RWPE2 (cell line): ENCODE measurements at regions not wholly inside any gene's neighbourhood (a gene's known extent, or its start where the extent isn't known, plus 50 kb on each side); places are given as distances from the start of the nearest gene placed in this dataset.

Experiments
- ATAC-seq: fragments of 200-7000 bp; cut with Tn5 transposase; 3 replicates; pipeline ENCODE4 v1.9.1; 2021; ENCODE audit warnings: low read depth
- DNase-seq: peaks from one replicate; pipeline ENCODE4 v3.0.0-alpha.2; 2020; ENCODE audit warnings: low spot score
- H3K27ac ChIP-seq: fragments of 450-650 bp; 2 replicates; pipeline ENCODE4 v1.5.1; 2017; ENCODE audit warnings: mild to moderate bottlenecking; ENCODE audit not compliant: poor library complexity, severe bottlenecking
- H3K27me3 ChIP-seq: fragments of 250-450 bp; sonication (Bioruptor Pico); 2 replicates; pipeline ENCODE4 v1.5.1; 2021; ENCODE audit warnings: mild to moderate bottlenecking, moderate library complexity; ENCODE audit not compliant: insufficient read depth, poor library complexity, severe bottlenecking
- H3K36me3 ChIP-seq: fragments of 250-450 bp; sonication (Bioruptor Pico); 2 replicates; pipeline ENCODE4 v1.5.1; 2020; ENCODE audit warnings: low read depth, mild to moderate bottlenecking, moderate library complexity
- H3K4me1 ChIP-seq: fragments of 250-450 bp; sonication (Bioruptor Pico); 2 replicates; pipeline ENCODE4 v1.5.1; 2021; ENCODE audit warnings: mild to moderate bottlenecking, moderate library complexity; ENCODE audit not compliant: insufficient read depth, poor library complexity, severe bottlenecking
- H3K4me3 ChIP-seq: fragments of 250-450 bp; sonication (Bioruptor Pico); 2 replicates; pipeline ENCODE4 v1.5.1; 2021; ENCODE audit warnings: mild to moderate bottlenecking, moderate library complexity; ENCODE audit not compliant: severe bottlenecking
- H3K9me3 ChIP-seq: fragments of 250-450 bp; sonication (Bioruptor Pico); 2 replicates; pipeline ENCODE4 v1.5.1; 2021; ENCODE audit warnings: mild to moderate bottlenecking, moderate library complexity; ENCODE audit not compliant: severe bottlenecking
- TF ChIP-seq, protein P1 (sequence below): fragments of 450-650 bp; IDR thresholded peaks from one replicate; pipeline ENCODE4 v1.5.1; 2017; ENCODE audit warnings: mild to moderate bottlenecking, moderate library complexity; ENCODE audit not compliant: poor library complexity, severe bottlenecking

DNA sequence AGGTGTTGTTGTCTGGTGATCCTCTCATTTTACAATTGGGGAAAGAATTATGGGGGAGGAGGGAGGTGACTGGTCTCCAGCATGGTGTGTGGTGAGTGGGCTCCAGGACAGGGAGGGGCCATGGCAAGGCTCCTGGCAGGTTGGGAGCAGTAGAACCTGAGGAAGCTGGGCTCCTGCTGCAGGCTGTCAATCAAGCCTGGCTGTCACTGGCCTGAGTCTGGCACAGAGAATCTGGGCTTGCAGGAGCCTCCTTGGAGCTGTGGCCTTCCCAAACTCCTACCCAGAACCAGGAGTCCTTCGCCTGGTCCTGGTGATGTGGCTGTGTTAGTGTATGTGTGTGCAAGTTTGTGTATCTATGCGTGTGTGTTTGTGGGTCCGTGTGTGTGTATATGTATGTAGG lies 131.9 kb upstream of the CSF3R start:
- TF ChIP-seq, protein P1, sequence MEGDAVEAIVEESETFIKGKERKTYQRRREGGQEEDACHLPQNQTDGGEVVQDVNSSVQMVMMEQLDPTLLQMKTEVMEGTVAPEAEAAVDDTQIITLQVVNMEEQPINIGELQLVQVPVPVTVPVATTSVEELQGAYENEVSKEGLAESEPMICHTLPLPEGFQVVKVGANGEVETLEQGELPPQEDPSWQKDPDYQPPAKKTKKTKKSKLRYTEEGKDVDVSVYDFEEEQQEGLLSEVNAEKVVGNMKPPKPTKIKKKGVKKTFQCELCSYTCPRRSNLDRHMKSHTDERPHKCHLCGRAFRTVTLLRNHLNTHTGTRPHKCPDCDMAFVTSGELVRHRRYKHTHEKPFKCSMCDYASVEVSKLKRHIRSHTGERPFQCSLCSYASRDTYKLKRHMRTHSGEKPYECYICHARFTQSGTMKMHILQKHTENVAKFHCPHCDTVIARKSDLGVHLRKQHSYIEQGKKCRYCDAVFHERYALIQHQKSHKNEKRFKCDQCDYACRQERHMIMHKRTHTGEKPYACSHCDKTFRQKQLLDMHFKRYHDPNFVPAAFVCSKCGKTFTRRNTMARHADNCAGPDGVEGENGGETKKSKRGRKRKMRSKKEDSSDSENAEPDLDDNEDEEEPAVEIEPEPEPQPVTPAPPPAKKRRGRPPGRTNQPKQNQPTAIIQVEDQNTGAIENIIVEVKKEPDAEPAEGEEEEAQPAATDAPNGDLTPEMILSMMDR: no peak
- no peaks in the 10 kb centered on the region for H3K9me3 ChIP-seq
- H3K27me3 ChIP-seq: no peaks in the 10 kb centered on the region
- DNase-seq (no peak), ATAC-seq (no peak)
- no peaks in the 10 kb centered on the region for H3K36me3 ChIP-seq
- no peak overlapping the region for H3K27ac ChIP-seq
- H3K4me3 ChIP-seq: no peak overlapping the region
- no peaks in the 10 kb centered on the region for H3K4me1 ChIP-seq

DNA sequence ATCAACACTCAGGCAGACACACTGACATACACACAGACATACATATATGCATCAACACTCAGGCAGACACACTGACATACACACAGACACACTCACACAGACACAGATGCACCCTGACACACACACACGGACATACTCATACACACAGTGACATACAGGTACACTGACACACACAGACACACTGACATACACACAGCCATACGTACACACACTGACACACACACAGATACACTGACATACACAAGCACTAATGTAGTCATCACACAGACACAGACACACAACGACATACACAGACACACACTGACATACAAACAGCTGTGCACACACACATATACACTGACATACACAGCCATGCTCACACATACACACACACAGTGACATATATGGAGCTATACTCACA lies 131.0 kb upstream of the CSF3R start:
- H3K36me3 ChIP-seq: no peaks in the 10 kb centered on the region
- TF ChIP-seq, protein P1: no peak
- no peaks in the 10 kb centered on the region for H3K4me1 ChIP-seq
- DNase-seq (no peak), ATAC-seq (no peak)
- H3K9me3 ChIP-seq: no peaks in the 10 kb centered on the region
- H3K4me3 ChIP-seq: no peak overlapping the region
- no peaks in the 10 kb centered on the region for H3K27me3 ChIP-seq
- H3K27ac ChIP-seq: no peak overlapping the region

DNA sequence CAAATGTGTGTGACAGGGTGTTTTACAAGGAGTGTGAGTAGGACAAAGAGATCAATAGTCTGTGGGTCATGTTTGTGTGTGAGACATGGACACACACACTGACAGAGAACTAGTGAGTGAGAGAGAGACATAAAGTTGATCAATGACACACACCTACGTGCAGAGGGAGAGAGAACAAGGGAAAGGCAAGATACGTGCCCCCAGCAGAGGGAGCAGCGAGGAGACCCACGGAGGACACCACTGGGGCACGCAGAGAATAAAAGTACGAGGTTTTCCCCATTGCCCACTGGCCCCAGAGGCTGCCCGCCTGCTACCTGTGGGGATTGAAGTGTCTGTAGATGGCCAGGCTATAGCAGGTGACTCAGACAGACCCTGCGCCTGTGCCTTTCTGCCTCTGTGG lies 130.2 kb upstream of the CSF3R start:
- no peaks in the 10 kb centered on the region for H3K27me3 ChIP-seq
- no peaks in the 10 kb centered on the region for H3K9me3 ChIP-seq
- no peaks in the 10 kb centered on the region for H3K4me1 ChIP-seq
- no peak overlapping the region for H3K27ac ChIP-seq
- no peak overlapping the region for H3K4me3 ChIP-seq
- TF ChIP-seq, protein P1: no peak
- no peaks in the 10 kb centered on the region for H3K36me3 ChIP-seq
- ATAC-seq (peak; percentile 43; the same call in 2 of the 3 replicates), DNase-seq (no peak)

DNA sequence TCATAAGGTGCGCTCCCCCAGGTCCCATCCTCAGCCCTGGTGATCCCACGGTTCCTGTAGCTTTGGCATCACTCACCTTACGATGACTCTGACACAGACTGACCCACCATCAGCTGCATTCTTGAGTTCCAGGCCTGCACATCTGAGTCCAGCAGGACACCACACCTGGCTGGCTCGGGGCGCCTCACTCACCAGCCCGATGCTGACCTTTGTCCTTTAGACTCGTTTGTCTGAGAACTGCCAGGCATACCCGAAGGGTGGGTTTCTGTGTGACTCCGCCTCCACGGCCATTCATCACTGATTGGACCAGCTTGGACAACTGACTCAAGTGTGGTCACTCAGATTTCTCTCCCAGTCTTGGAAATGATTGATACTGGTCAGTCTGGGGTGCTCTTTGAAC lies 129.4 kb upstream of the CSF3R start:
- TF ChIP-seq, protein P1: no peak
- H3K4me1 ChIP-seq: no peaks in the 10 kb centered on the region
- H3K27me3 ChIP-seq: no peaks in the 10 kb centered on the region
- no peaks in the 10 kb centered on the region for H3K36me3 ChIP-seq
- no peak overlapping the region for H3K4me3 ChIP-seq
- no peak for ATAC-seq
- H3K9me3 ChIP-seq: no peaks in the 10 kb centered on the region
- DNase-seq: no peak
- no peak overlapping the region for H3K27ac ChIP-seq

DNA sequence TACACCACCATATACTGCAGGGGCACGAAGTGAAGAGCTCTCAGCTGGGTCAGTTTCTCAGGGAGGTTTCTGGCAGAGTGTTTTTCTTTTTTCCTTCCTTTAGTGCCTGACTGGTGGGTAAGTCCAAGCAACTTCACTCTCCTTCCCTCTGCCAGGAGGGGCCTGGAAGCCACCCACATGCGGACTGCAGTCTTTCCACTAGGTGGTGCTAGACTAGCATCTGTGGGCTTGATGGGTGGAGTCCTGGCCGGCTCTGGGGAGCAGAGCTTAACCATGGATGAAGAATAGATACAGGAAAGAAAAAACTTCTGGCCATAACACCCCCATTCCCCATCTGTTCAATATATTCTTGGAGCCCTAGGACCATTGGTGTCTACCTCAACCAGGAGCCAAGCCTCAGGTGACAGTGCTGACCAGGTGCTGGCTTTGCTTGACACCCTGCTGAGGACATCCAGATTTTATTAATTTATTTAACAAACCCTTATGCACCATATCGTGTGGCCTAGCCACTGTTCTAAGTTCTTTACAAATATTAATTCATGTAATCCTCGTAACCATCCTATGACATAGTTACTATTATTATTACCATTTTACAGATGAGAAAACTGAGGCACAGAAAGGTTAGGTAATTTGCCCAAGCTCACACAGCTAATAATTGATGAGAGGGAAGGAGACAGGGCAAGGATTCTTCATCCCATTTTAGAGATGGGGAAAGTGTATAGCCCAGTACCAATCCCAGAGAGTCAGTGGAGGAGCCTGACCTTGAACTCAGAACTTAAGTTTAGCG lies 126.7 kb upstream of the CSF3R start:
- Histone ChIP-seq H3K4me1 (no peaks in the 10 kb centered on the region), H3K9me3 (no peaks in the 10 kb centered on the region), H3K4me3 (no peak overlapping the region), H3K27ac (no peak overlapping the region), H3K27me3 (no peaks in the 10 kb centered on the region), H3K36me3 (no peaks in the 10 kb centered on the region)
- peak; percentile 72 for ATAC-seq
- no peak for DNase-seq
- TF ChIP-seq, protein P1: peak; percentile 57
